GM12891 (cell line): ENCODE measurements at regions not wholly inside any gene's neighbourhood (a gene's known extent, or its start where the extent isn't known, plus 50 kb on each side); places are given as distances from the start of the nearest gene placed in this dataset.

Experiments used
- DNase-seq: peaks from one replicate; pipeline ENCODE4 v3.0.0; 2011; ENCODE audit warnings: low spot score; ENCODE audit not compliant: insufficient read length
- FAIRE-seq: peaks from 2 replicates; lab custom pipeline; 2011; peaks lifted over from hg19 to GRCh38; lab: Jason Lieb, UNC
- PAX5 ChIP-seq: IDR thresholded peaks from 2 replicates; pipeline ENCODE4 v1.6.1; 2011; ENCODE audit warnings: low read length, moderate library complexity, mild to moderate bottlenecking; ENCODE audit not compliant: insufficient read depth, severe bottlenecking
- POLR2A ChIP-seq: IDR thresholded peaks from 2 replicates; pipeline ENCODE4 v1.6.1; 2011; ENCODE audit warnings: low read depth, low read length, control low read depth
- POLR2AphosphoS5 ChIP-seq: IDR thresholded peaks from 2 replicates; pipeline ENCODE4 v1.6.1; 2011; ENCODE audit warnings: low read depth, low read length, control low read depth
- POU2F2 ChIP-seq: IDR thresholded peaks from 2 replicates; pipeline ENCODE4 v1.6.1; 2011; ENCODE audit warnings: low read depth, mild to moderate bottlenecking, control low read depth, low read length, moderate library complexity
- SPI1 ChIP-seq: IDR thresholded peaks from 2 replicates; pipeline ENCODE4 v1.6.1; 2011; ENCODE audit warnings: low read depth, low read length, control low read depth
- TAF1 ChIP-seq: IDR thresholded peaks from 2 replicates; pipeline ENCODE4 v1.6.1; 2011; ENCODE audit warnings: low read depth, low read length, control low read depth

- DNase-seq: no peak
- no peak for FAIRE-seq
- TF ChIP-seq TAF1 (no peak), POU2F2 (no peak), POLR2A (no peak), SPI1 (no peak), PAX5 (no peak), POLR2AphosphoS5 (no peak)
Observed at GRCh38 chr15:97654481-97655076, 305.9 kb upstream of the ARRDC4 start.

DNA sequence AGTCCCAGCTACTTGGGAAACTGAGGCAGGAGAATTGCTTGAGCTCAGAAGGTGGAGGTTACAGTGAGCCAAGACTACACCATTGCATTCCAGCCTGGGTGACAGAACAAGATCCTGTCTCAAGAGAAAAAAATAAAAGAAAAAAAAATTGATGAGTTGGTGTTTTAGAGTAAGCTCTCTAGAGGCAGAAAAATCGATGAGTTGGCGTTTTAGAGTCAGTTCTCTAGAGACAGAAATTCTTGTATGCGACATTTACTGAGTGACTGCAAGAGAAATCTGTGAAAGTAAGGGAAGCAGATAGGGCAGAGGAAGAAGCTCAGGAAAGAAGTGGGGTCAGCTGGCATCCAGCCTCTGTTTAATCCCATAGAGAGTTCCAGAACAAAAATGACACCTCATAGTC, 298.7 kb upstream of the ARRDC4 start:
- FAIRE-seq (no peak), DNase-seq (no peak)
- TF ChIP-seq POLR2A (no peak), POLR2AphosphoS5 (no peak), POU2F2 (no peak), SPI1 (no peak)

- FAIRE-seq (no peak), DNase-seq (no peak)
- TF ChIP-seq POLR2A (no peak), SPI1 (no peak), PAX5 (no peak), POLR2AphosphoS5 (no peak), TAF1 (no peak), POU2F2 (no peak)
Observed at GRCh38 chr15:97672586-97672985, 287.9 kb upstream of the ARRDC4 start.

DNA sequence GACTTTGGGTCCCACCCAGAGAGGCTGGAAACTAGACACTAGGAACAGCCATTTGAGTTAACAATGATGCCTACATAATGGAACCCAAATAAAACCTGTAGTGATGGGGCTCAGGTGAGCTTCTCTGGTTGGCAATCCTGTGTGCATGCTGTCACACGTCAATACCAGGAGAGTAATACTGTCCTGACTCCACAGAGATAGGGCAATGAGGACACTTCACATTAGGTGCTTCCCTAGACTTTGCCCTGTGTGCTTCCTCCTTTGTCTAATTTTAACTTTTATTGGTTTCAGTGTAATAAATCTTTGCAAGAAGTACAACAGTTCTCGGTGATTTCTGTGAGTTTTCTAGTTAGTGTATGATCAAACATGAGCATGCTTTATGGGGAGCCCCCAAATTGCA, 281.8 kb upstream of the ARRDC4 start:
- no peak for FAIRE-seq
- DNase-seq: no peak

DNA sequence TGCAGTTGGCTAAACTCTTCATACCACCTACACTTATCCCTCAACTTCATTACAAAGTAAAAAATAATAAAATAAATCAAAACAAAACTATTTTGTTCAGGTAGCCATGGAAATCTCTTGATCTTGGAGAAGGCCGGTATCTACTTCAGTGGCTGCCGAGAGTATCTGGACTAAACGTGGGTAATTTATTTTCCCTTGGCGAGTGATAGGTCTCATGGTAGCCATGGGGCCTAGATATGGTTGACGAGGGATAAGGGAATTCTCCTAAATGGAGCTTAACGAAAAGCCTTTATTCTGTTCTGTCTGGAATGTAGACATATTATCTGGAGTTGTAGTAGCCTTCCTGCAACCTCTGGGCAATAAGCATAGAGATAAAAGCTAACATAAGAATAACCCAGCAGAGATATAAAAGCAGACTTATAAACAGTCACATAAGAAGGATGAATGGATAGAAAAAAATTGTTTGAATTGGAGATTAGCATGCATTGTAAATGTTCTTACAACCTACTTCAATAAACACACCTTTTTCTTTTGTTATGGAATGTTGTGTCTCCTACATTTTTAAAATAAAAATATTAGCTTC, 281.3 kb upstream of the ARRDC4 start:
- FAIRE-seq (no peak), DNase-seq (no peak)
- TF ChIP-seq SPI1 (no peak), POLR2AphosphoS5 (no peak), POLR2A (no peak)

More for the DNA sequence above, 281.8 kb upstream of the ARRDC4 start:
- no peak for TF ChIP-seq POLR2AphosphoS5
- TF ChIP-seq POLR2A: no peak
- TF ChIP-seq PAX5: no peak
- TF ChIP-seq SPI1: no peak
- TF ChIP-seq POU2F2: no peak
- no peak for TF ChIP-seq TAF1

DNA sequence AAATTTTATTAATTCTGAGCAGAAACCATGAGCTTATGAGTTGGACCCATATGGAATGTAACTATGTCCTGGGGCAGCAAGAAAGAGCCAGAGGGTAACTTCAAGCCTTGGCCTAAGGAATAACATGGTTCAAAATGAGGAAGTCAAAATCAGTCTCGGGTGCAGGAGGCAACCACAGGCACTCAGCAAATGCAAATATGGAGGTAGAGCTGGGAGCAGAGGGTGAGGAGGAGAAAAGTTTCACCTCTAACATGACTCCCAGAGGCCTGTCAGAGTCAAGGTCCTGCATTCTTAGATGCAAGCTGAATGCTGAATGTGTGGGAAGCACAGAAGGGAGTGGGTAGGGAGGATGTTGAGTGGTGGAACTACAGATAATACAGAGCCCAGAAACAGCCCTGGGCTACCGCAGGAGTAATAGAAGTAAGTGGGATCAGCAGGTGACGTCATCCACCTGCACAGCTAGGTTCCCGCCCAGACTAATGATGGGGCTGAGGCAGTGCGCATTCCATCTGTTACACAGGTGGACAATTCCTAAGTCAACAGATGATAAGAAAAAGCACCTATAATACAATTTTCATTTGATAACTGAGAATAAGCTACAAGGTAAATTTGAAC, 279.8 kb upstream of the ARRDC4 start:
- DNase-seq (no peak), FAIRE-seq (no peak)
- TF ChIP-seq POLR2A (no peak), SPI1 (peak; percentile 38; the same call in 1 of the 2 replicates)

- no peak for FAIRE-seq
- no peak for DNase-seq
- TF ChIP-seq POU2F2 (no peak), SPI1 (no peak), POLR2AphosphoS5 (no peak), PAX5 (no peak), POLR2A (no peak), TAF1 (no peak)
Observed at GRCh38 chr15:97683831-97684230, 276.7 kb upstream of the ARRDC4 start.

- FAIRE-seq: no peak
- no peak for DNase-seq
- no peak for TF ChIP-seq SPI1
- TF ChIP-seq POLR2AphosphoS5: no peak
- TF ChIP-seq TAF1: no peak
Observed at GRCh38 chr15:97684249-97684648, 276.3 kb upstream of the ARRDC4 start.

- FAIRE-seq: no peak
- DNase-seq: no peak
- TF ChIP-seq SPI1 (no peak), POLR2AphosphoS5 (no peak), POU2F2 (no peak), POLR2A (no peak), PAX5 (no peak), TAF1 (no peak)
Observed at GRCh38 chr15:97686324-97686723, 274.2 kb upstream of the ARRDC4 start.

- DNase-seq (no peak), FAIRE-seq (no peak)
- TF ChIP-seq PAX5: no peak
- TF ChIP-seq POLR2A: no peak
- TF ChIP-seq POU2F2: no peak
- TF ChIP-seq TAF1: no peak
- no peak for TF ChIP-seq SPI1
- no peak for TF ChIP-seq POLR2AphosphoS5
Observed at GRCh38 chr15:97687654-97688053, 272.8 kb upstream of the ARRDC4 start.
